ENCODE measurements at regions not wholly inside any gene's neighbourhood (a gene's known extent, or its start where the extent isn't known, plus 50 kb on each side); places are given as distances from the start of the nearest gene placed in this dataset.
"Not testable (repeated sequence)": the region's sequence is repeated elsewhere in the genome, so short reads cannot be mapped to it uniquely, and the experiment has no call there.

- DNase-seq (ENCODE audit: low read depth in 3 of 3, low spot score in 1 of 3): no peak
Observed at GRCh38 chr12:91695964-91696363, 449.7 kb downstream of the BTG1 start.

- DNase-seq (ENCODE audit: low read depth in 3 of 3, low spot score in 1 of 3): not testable (repeated sequence)
Observed at GRCh38 chr12:91695406-91695805, 450.2 kb downstream of the BTG1 start.

DNA sequence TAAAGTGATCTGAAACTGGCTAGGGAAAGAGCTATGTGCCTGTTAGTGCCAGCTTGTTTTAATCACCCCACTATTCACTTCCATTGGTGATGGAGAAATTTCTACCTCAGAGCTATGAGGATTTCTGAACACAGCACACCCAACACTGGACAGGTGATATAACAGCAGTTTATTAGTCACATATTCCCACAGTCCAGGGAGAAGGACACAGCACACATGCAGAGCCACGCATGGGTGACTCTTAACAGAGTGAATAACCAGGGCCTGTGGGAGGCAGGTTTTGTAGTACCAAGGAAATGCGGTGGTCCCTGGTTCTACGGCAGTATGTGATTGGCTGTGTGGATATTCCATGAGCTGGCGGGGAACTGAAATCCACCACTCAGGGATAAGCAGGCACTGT lies 455.1 kb downstream of the BTG1 start:
- DNase-seq (ENCODE audit: low read depth in 3 of 3, low spot score in 1 of 3): no peak

- no peak for DNase-seq (ENCODE audit: low read depth in 3 of 3, low spot score in 1 of 3)
Observed at GRCh38 chr12:91687052-91688017, 458.3 kb downstream of the BTG1 start.

DNA sequence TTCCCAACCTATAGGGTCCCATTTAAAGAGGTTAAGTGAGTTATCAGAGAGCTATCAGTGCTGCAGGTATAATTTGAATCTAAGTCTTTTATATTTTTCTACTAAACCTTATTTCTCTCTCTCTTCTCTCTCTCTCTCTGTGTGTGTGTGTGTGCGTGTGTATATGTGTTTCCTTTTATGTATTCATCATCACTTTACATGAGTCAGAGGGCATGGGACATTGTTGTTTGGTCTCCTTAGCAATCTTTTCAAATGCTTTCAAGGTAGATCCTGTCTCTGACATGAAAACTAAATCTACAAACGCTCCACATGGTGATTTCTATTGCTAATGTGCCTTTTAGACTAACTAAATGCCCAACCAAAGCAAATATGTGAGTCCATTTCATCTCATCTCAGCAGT lies 459.7 kb downstream of the BTG1 start:
- no peak for DNase-seq (ENCODE audit: low read depth in 3 of 3, low spot score in 1 of 3)

DNA sequence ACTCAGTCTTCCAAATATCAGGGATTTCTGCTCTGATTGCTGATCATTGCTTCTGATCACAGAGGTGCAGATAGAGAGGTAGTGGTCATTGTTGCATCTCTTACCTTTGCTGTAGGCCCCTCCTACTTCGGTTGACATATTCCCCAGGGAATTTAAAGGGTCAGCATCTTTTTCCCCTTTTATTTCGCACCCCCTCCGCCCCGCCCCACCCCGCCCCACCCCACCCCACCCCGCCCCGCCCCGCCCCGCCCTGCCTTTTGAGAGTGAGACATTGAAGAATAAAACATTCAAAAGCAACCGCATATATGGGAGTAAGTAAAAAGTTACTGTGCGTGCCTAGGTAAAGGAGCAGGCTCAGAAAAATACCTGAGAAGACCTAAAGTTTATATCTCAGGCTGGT lies 463.9 kb downstream of the BTG1 start:
- DNase-seq (ENCODE audit: low read depth in 3 of 3, low spot score in 1 of 3): no peak

- no peak for DNase-seq (ENCODE audit: low read depth in 3 of 3, low spot score in 1 of 3)
Observed at GRCh38 chr12:91680864-91681263, 464.8 kb downstream of the BTG1 start.

- DNase-seq (ENCODE audit: low read depth in 3 of 3, low spot score in 1 of 3): no peak
Observed at GRCh38 chr12:91677556-91677955, 468.1 kb downstream of the BTG1 start.

GRCh38 chr12:91675401-91675800 lies 470.2 kb downstream of the BTG1 start:
- DNase-seq (ENCODE audit: low read depth in 3 of 3, low spot score in 1 of 3): no peak

- DNase-seq (ENCODE audit: low read depth in 3 of 3, low spot score in 1 of 3): no peak
Observed at GRCh38 chr12:91672130-91672529, 473.5 kb downstream of the BTG1 start.

GRCh38 chr12:91667694-91668093 lies 478.0 kb downstream of the BTG1 start:
- DNase-seq (ENCODE audit: low read depth in 3 of 3, low spot score in 1 of 3): no peak

DNA sequence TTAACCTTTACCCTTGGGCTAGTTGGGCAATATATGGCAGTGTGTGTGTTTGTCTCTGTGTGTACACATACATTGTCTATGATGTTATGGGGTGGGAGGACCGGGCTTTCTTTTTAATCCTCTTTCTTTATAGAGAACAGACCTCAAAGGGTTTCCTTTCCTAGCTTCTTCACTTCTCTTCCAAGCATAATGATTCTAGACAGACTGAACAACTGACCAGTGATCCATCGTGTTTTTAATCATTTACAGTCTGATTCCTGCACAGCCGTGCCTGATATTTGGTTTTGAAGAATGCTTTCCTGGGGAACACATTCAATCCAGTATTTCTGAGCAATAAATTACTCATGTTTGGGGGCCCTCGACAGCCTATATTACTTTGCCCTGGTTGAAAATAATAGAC lies 481.1 kb upstream of the DCN start:
- DNase-seq (ENCODE audit: low read depth in 3 of 3, low spot score in 1 of 3): no peak

- DNase-seq (ENCODE audit: low read depth in 3 of 3, low spot score in 1 of 3): no peak
Observed at GRCh38 chr12:91663310-91663709, 480.7 kb upstream of the DCN start.

DNA sequence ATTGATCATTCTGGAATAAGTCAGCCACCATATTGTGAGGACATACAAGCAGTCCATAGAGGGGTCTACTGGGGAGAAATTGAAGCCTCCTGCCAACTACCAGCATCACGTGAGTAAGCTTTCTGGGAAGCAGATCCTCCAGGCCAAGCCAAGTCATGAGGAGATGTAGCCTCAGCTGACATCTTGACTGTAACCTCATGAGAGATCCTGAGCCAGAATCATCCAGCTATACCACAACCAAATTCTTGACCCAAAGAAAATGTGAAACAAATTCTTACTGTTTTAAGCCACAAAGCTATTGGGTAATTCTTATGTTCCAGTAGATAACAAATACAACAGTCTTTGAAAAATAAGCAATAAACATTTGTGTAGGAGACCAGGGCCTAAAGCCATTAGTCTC lies 479.4 kb upstream of the DCN start:
- no peak for DNase-seq (ENCODE audit: low read depth in 3 of 3, low spot score in 1 of 3)

GRCh38 chr12:91657032-91657431 lies 474.4 kb upstream of the DCN start:
- DNase-seq (ENCODE audit: low read depth in 3 of 3, low spot score in 1 of 3): no peak

DNA sequence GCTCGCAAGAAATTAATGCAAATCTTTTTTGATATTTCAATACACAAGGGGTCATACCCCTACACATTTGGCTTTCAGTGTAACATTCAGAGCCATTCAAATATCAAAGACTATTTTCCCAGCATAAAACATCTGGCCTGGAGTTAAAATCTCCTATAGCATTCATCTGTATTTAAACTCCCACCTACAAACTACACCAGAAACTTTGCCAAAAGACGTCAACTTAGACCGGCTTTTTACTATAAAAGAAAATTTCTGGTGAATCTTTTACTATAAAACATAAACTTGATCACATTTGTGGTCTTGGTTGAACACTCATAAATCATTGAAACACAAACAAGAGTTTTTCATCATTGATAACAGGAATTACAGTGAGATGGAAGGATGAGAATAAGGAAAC lies 473.3 kb upstream of the DCN start:
- no peak for DNase-seq (ENCODE audit: low read depth in 3 of 3, low spot score in 1 of 3)

DNA sequence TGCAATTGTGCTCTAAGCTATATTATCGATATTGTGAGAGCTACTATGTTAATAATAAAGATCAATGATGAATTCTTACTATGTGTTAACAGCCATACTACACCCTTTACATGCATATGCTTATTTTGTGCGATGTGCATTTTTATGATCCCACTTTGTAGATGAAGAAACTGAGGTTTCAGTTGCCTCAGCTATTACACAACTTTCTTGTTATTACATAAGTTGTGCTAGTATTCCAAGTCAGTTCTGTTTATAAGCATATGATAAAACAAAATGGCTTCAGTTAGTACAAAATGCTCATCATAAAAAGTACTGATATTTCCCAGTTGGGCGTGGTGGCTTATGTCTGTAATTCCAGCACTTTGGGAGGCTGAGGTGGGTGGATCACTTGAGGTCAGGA lies 471.5 kb upstream of the DCN start:
- DNase-seq (ENCODE audit: low read depth in 3 of 3, low spot score in 1 of 3): no peak

GRCh38 chr12:91651728-91652127 lies 469.1 kb upstream of the DCN start:
- DNase-seq (ENCODE audit: low read depth in 3 of 3, low spot score in 1 of 3): no peak

DNA sequence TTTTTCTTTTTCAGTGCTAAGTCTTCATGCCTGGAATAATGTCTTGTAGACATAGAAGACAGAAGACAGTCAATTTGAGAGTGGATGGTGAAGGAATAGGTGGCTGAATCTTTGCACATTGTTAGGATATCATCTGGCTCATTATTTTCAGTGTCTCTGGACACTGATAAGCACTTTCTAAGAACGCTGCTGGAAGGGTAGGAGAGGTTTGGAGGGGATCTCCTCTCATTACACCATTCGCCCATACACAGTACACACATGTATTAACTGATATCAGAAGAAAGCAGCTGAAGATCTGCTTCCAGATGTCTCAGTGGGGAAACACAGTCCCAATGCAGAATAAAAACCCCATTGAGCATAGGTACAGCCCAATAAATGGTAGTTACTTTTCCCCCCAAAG lies 461.1 kb upstream of the DCN start:
- DNase-seq (ENCODE audit: low read depth in 3 of 3, low spot score in 1 of 3): no peak

DNA sequence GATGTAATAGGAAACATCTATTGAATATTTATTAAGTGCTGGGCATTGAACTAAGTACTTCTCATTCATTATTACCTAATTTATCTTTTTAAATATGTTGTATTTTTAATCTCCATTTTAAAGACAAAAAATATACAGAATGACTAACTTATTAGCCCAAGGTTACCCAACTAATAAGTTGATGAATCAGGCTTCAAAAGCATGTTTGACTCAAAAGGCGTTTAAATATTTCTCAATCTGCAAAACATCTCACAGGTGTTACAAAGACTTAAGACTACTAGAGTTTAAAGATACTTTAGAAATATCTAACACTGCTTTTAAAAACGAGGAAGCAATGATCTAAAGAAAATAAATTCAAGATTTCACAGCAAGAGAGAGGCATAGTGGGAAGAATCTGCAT lies 457.4 kb upstream of the DCN start:
- no peak for DNase-seq (ENCODE audit: low read depth in 3 of 3, low spot score in 1 of 3)

- no peak for DNase-seq (ENCODE audit: low read depth in 3 of 3, low spot score in 1 of 3)
Observed at GRCh38 chr12:91639327-91639726, 456.7 kb upstream of the DCN start.

DNA sequence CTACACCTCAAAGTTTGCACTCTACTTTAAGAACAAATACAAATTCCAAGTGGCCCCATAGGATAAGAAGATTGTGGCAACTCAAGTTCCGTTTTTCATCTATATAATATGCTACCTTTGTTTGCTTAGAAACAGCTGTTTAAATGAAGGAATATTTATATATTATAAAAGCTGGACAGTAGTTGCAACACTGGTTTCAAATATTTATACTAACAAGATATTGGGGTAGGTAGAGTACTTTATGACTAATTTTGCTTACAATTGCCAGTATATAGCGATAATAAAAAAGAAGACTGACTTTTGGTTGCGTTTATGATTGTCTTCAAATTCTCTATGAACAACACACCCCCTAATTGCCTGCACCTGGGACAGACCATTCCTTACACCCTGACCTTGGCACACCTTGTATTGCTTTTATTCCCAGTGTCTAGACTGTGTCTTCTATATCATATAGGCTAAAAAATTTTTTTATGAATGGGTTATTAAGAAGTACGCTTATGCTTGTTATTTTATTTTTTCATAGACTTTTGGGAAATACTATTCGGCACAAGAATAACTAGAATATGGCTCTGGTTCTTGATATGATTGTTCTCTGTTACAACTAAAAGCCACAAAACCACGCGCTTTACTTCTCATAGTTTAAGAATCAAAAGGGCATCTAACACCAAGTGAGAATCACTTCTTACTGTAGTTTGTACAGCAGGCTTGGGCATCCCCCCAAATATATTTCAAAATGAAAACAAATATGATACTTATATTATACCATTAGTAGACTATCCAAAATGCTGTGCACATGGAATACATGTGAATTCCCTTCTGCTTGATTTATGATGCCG lies 455.4 kb upstream of the DCN start:
- DNase-seq (ENCODE audit: low read depth in 3 of 3, low spot score in 1 of 3): no peak

All from stimulated activated CD4-positive, alpha-beta T cell treated with anti-CD3 and anti-CD28 coated beads, TNF-alpha, amount 100 ng/mL, for 1 hour (primary cell).